ENCODE measurements at regions not wholly inside any gene's neighbourhood (a gene's known extent, or its start where the extent isn't known, plus 50 kb on each side); places are given as distances from the start of the nearest gene placed in this dataset.

DNA sequence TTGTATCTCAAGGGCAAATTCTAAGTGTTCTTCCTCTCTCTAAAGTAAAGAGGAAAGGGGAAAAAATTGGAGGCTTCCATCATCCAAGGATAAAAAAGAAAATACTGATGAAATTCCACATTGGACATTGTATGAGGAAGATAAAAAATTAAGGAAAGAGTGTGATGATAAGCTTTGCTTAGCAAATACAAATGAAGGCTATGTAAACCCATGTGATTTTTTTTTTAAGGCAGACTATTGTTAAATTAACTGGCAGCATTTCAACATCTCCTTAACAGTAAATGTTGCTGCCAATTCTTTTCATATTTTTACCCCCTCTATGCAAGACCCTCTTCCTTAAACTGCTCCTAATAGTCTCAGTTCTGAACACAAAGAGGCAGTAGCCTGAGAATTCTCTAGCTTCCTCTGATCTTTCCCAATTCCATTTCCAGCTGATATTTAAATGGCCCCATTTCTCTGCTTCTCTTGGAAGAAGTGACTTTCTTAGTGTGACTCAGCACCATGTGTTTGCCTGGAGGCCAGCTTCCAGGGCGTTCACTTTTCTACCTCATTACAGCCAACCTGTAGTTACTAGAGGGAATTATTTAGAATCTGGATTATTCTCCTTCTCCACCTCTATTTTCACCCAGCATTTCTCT is 159.7 kb downstream of the TLE1 start:
- TF ChIP-seq, protein P1, sequence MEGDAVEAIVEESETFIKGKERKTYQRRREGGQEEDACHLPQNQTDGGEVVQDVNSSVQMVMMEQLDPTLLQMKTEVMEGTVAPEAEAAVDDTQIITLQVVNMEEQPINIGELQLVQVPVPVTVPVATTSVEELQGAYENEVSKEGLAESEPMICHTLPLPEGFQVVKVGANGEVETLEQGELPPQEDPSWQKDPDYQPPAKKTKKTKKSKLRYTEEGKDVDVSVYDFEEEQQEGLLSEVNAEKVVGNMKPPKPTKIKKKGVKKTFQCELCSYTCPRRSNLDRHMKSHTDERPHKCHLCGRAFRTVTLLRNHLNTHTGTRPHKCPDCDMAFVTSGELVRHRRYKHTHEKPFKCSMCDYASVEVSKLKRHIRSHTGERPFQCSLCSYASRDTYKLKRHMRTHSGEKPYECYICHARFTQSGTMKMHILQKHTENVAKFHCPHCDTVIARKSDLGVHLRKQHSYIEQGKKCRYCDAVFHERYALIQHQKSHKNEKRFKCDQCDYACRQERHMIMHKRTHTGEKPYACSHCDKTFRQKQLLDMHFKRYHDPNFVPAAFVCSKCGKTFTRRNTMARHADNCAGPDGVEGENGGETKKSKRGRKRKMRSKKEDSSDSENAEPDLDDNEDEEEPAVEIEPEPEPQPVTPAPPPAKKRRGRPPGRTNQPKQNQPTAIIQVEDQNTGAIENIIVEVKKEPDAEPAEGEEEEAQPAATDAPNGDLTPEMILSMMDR (IDR thresholded peaks at IDR 0.05; ENCODE audit: insufficient read depth, low read length, poor library complexity, severe bottlenecking) = no peak
- TF ChIP-seq EZH2phosphoT487 (conservative IDR thresholded peaks at IDR 0.05; ENCODE audit: low read length) = no peak
